G401 (cell line): ENCODE measurements at regions not wholly inside any gene's neighbourhood (a gene's known extent, or its start where the extent isn't known, plus 50 kb on each side); places are given as distances from the start of the nearest gene placed in this dataset.

ENCODE experiments used
- DNase-seq: peaks from one replicate; pipeline ENCODE4 v3.0.0-alpha.2; 2015; ENCODE audit warnings: low spot score
- in situ Hi-C: cut with HindIII; loops from 2 replicates; pipeline ENCODE4 v1.10.0; 2016; ENCODE audit warnings: low sequenced_read_pairs, mixed read lengths

DNA sequence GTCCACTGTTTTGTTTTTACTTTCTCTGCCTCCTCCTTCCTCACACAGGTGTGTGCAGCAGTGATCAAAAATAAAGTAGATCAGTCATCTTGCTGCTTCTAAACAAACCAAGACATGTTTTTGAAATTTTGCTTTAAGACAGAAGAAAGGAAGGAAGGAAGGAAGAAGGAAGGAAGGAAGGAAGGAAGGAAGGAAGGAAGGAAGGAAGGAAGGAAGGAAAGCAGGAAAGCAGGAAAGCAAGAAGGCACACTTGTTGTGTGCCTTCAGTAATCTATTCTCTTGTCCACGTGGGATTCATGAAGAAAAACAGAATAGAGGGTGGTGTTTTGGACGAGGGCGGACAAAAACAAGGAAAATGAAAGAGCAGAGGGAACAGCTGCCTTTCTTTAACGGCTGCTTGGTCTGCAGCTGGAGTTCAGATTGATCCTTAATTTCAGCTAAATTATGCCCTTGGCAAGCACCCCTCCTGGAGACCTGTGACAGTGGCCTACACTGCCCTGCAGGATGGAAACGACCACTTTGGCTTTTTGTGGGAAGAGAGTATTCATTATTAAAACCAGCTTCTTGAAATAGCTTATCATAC is 188.5 kb upstream of the IRX3 start:
- in situ Hi-C loops = no loop called here
- no peak for DNase-seq

DNA sequence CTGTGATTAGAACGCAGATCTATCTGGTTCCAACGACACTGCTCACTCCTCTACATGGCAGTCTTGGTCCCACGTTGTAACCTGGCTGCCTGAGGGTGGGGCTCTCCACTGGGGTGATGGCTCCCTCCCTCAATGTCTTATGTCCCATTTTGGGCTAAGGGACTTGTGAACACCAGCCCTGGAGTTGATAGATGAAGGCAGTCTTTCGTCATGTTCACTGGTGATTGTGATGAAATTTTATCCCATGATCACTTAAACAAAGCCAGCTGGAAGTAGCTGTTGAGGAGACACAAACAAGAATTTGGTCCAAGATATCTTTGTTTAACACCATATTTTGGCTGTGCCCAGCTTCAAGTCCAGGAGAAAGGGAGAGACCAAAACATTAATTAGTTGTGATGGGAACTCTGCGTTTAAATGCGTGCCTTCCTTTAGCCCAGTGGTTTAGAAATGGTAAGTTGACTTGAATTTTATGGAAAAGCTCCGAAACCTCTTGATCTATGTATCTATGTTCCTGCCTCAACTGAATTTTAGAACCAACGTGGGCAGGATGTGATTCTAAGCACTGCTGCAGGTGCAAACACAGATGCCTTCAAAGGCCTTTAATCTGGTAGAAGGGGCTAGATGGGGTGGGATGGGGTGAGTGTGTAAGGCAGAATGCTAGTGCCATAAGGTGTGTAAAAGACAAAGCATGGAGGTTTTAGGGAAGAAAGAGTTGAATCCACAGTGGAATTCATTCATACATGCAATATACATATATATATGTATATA is 186.8 kb upstream of the IRX3 start:
- in situ Hi-C loops = no loop called here
- DNase-seq = no peak

DNA sequence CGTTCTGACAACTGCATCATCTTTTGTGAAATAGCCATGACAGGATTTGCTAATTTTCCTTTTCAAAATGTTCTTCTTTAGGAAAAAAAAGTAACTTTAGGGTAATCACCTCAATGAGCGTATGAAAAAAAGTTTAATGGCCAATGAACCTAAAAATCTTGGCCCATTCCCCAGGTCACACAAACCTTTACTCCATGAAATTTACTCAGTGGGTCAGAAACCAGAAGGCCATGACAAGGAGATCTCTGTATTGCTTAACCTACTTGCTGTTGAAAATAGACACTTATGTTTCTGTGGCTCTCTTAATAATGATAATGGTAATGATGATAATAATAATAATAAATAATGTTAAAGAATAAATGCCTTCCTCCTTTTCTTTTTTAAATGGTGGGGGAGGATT is 180.8 kb upstream of the IRX3 start:
- in situ Hi-C loops = no loop called here
- no peak for DNase-seq

DNA sequence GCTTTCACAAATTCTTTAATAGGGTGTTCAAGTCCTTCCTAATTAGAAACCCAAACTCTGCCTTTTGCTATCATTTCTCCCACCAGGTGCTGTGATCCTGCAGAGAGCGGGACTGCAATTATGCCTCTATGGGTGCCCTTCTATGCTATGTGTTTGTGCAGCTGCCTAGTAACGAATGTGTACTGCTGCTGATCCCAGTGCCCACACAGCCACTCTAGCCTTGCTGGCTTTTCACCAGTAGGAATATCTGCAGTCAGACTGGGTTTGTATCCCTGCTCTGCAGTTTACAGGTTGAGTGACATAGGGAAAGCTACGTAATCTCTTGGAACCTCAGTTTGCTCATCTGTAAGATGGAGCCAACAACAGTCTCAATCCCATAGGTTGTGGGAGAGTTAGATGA is 179.6 kb upstream of the IRX3 start:
- no peak for DNase-seq

DNA sequence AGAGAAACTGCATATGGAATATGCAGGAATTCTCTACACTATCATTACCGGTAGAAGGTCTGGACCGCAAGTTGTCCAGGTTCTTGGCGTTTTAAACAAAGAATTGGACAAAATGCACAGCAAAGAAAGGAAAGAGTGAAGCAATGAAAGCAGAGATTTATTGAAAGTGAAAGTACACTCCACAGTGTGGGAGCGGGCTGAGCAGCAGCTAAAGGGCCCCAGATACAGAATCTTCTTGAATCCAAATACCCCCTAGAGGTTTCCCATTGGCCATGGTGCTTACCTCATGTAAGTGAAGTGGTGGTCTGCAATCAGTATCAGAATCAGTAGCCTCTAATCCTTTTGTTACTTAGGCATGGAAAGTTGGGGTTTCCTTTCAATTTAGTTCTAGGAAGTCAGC is 178.5 kb upstream of the IRX3 start:
- no peak for DNase-seq
- in situ Hi-C loops = no loop called here

More for the DNA sequence above, 179.6 kb upstream of the IRX3 start:
- in situ Hi-C loops = no loop called here

DNA sequence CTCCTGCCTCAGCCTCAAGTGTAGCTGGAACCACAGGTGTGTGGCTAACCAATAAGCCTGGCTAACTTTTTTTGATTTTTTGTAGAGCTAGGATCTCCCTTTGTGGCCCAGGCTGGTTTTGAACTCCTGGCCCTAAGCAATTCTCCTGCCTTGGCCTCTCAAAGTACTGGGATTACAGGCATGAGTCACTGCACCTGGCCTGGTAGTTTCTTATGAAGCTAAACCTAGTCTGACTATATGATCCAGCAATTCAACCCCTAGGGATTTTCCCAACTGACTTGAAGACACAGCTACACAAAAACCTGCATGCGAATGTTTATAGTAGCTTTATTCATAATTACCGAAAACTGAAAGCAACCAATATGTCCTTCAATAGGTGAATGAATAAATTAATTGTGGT is 176.2 kb upstream of the IRX3 start:
- no peak for DNase-seq
- in situ Hi-C loops = no loop called here

DNA sequence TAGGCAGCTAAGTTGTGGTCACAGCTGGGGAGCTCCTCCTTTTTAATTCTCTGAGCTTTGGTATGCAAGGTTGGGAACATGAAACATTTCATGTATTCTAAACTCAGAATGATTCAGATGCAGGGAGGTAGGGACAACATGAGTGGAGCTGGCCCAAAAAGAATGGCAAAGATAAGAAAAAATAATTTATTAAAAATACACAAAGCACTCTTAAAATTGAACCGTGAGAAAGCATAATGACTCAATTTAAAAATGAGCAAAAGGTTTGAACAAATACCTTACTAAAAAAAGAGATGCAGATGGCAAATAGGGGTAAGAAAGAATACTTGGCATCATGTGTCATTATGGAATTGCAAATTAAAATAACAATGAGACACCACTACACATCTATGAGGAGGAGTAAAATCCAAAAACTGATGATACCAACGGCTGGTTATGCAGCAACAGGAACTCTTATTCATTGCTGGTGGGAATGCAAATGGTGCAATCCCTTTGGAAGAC is 175.6 kb upstream of the IRX3 start:
- DNase-seq = no peak
- in situ Hi-C loops = no loop called here

DNA sequence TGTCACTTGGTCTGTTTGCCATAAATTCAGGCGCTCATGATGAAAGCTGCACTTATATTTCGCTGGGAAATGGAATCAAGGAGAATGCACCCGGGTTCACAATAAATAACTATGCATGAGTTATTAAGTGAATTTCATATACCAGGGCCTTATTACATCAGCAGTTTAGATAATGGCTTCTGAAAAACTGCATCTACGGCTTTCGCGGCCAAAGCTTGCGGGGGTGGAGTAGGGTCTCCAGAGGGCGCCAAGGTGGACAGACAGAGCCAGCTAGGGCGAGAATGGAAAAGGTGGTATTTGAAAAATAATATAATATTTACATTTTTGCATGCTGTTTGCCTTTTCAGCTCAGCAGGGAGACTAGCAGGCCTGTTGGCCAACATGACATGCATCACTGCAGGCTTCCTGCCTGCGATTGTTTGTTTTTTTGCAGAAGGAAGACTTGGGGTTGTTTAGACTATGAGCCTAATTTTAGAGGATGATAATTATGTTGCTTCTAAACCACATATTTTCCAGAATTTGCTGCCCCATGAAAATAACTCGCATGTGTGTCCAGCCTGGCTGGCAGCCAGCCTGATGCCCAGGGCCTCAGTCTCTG is 173.8 kb upstream of the IRX3 start:
- no peak for DNase-seq
- in situ Hi-C loops = no loop called here

DNA sequence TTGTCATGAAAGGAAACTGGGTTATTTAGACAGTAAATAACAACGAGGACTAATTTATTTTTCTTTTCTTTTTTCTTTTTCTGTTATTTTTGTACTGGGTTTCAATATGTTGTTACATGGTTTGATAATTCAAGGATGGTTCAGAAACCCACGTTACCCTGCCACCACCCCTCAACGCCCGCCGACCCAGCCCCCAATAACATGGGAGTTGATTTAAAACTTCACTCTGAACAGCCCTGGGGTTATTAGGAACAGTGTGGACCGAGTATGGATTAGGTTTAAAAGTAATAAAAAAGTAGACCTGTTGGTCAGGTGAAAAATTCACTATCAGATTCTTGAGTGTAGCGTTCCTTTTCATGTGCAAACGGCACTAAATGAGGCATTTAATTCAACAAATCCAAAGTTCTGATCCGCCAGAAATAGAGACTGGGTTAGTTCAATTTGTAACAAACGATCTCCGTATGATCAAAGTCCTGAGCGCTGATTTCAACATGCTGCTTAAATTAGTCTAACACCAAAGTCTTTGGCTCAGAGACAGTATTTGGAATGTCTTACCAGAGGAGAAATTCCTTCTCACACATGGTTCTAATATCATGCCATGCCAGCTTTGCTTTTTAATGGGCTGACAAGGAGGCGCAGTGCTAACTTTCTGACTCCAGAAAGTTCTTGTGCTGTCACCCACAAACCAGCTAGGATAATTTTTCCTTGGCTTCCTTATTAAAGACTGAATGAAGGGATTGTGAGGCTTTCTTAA is 173.1 kb upstream of the IRX3 start:
- in situ Hi-C loops = no loop called here
- DNase-seq = no peak

DNA sequence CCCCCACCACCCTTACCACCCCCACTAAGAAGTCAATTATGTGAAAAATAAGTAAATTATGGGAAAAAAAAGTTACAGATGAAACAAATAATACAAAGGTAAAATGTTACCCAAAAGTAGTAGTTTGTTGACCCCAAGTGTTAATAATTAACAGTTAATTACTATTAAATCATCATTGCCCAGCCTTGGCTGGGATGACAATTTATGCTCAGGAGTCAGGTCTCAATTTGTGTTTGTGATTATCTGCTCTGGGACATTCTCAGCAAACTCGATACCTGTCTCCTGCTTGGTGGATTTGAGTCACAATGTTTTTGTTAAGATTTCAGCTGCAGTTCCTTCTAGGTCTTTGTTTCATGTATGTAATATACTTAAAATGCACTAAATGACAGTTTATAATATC is 172.3 kb upstream of the IRX3 start:
- in situ Hi-C loops = no loop called here
- no peak for DNase-seq

DNA sequence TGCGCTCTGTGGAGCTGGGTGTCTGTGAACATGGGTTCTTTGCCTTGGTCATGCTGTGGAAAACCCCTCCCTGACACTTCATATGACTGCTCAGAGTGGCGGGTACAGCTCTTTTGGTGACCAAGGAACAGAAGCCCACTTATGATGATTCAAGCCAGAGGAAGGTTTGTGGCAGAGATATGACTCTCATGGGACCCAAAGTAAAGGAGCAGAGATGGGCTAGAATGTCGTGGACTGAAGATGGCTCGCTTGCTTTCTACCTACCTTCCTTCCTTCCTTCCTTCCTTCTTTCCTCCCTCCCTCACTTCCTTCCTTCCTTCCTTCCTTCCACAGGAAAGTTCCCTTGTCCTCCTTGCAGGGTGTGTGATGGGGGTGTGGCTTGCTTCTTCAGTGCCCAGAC is 169.7 kb upstream of the IRX3 start:
- in situ Hi-C loops = no loop called here
- no peak for DNase-seq

DNA sequence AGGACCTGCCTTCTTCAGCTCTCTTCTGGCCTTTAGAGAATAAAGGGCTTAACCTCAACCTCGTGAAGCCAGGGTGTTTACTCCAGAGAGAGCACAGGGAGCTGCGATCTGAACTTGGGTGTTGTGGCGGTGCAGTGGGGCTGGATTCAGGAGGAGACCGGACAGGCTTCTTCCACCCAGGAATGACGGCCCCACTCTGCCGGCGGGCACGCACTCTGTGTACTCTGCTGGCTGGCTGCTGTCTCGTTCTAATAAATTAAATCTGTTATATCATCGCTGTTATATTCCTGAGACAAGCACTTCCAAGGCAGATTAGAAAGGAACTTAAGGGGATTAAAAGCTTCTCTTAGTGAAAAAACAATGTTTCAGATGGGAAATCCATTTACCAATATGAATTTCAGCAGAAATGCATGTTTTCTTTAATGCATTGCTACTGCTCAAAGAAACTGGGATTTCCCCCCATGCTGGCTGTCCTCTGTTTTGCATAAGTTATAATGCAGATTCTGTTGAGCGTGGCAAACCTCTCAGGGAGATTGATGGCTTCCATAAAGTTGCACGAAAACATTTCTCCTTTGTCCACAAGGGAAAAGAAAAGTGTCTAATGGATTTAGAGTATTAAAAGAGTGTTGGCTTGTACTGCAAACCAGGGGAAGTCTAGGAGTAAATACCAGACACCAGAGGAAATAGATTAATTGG is 168.6 kb upstream of the IRX3 start:
- DNase-seq = no peak
- in situ Hi-C loops = no loop called here

DNA sequence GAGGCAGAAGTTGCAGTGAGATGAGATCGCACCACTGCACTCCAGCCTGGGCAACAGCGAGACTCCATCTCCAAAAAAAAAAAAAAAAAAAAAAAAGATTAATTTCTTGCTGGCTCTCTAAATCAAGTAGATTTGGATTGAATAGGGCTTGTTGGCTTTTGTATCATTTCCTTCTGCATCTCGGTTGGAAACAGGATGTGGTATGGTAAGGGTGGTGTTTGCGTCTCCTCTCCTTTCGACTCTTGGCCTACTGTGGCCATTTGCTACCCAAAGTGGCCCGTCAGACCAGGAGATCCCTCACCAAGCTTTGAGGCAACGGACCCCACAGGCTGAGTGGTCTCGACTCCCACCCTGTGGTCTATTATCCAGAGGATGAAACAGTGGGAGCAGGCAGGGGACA is 168.0 kb upstream of the IRX3 start:
- no peak for DNase-seq
- in situ Hi-C loops = no loop called here

DNA sequence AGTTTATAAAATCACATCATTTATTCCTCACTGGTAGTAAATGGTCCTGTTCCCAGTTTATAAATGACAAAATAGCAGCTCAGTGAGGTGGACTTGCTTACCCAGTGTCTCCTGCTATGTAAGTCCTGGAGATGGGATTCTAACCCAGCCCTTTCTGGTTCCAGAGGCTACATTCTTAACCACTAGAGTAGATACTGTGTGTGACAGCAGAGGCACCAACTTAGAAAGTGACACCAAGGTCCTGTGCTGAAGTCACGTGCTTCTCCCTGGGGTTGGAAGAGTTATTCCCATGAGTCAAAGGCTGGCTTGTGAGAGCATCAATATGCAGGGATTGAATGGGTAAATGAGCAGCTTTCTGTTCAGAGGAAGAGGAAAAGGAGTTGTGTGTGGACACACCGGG is 167.3 kb upstream of the IRX3 start:
- no peak for DNase-seq
- in situ Hi-C loops = no loop called here

DNA sequence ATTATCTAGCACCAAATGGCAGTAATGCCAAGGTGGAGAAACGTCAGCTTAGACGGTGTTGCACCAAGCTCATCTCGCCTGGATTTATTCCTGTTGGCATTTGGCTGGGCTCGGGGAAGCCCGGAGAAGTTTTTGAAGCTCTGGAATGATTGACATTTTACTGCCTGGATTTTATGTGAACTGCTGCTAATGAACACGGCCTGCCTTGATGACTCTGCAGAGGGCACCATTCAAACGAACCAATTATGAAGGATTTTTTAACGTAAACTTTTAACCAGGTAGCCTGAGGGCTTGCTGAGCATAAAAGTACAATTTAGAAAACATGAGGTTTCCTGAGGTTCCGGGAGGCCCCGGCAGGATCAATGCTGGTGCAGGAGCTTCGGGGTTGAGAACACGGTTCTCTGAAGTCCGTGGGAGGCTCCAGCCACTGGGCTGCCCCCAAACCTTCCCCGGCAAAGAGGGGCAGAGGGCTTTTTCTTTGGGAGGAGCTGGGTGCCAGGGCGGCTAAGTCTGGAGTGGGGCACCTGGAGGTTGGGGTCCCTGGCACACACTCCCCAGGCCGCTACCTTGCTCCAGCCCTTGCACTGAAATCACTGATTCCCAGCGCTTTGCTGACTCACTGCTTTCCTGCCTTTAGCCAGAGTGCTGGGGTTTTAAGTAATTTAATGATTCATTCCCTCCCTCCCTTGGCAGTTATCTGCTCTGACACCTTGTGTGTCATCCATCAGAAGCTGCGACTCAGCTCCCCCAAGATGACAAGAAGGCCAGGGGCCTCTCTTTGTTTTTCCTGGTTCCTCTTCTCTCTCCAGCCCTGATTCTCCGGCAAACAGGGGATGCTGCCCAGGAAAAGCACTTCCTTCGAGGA is 161.2 kb upstream of the IRX3 start:
- in situ Hi-C loops = no loop called here
- no peak for DNase-seq

DNA sequence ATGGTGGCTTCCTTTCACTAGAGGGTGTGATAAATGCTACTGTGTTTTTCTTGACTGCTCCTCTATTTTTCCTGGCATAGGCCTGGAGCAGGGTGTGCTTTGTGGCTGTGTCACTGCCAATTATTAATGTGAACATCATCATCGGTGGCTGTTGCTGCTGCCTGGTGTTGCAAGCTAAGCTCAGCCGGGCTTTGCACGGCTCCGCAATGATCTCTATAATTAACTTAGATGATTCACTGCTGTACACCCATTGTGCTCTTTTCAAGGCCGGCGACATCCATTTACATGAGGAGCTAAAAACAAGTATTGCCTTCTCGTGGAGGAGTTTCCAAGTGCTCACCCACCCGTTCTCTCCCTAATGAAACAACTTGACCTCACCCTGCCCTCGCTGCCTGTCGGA is 160.1 kb upstream of the IRX3 start:
- no peak for DNase-seq

DNA sequence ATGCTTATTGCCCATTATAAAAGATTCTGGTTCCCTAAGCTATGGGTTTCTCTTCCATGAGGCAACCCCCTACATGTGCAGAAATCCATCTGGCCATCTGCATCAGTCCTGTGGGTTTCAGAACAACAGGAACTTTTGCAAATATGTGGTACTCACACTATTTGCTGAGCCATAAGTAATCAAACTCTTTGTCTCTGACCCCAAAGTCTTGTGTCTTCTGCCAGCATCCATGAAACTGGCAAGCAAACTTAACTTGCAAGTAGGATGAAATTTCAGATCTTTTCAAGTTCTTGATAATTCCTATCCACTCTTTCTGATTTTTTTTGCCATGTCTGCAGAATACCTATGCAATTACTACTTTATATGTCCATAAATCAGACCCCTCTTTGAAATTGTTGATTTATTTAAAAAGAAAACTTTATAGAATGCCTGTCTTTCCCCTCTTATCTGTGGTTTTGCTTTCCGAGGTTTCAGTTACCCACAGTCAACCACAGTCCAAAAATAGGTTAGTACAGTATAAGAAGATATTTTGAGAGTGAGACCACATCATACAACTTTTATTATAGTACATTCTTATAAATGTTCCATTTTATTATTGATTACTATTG is 158.4 kb upstream of the IRX3 start:
- no peak for DNase-seq
- in situ Hi-C loops = no loop called here

More for the DNA sequence above, 160.1 kb upstream of the IRX3 start:
- in situ Hi-C loops = no loop called here

DNA sequence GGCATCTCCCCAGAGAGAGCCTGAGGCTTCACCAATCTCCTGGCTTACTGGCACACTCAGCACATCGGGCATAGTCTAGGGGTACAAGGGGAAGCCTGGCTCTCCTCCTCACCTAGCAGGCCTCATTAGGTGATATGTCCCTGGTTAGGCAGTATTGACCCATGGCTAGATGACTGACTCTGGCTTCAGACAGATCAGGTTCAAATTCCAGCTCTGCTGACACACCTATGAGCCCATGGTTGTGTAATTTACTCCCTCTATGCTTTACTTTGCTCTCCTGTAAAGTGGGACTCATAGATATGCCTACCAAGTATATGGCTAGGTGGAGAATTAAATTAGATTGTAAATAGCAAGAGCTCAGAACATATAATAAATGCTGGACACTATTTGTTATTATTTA is 157.3 kb upstream of the IRX3 start:
- no peak for DNase-seq
- in situ Hi-C loops = no loop called here
